Ovary (tissue), 3 donors: ENCODE measurements at regions not wholly inside any gene's neighbourhood (a gene's known extent, or its start where the extent isn't known, plus 50 kb on each side); places are given as distances from the start of the nearest gene placed in this dataset.

Source experiments
- CTCF ChIP-seq, 3 donors: fragments of 450-650 bp in 2 of 3; fragments of 200-600 bp in 1 of 3; IDR thresholded peaks; one replicate each; pipeline versions ENCODE4 v1.5.1 to v1.8.0; 2016 to 2022; ENCODE audit warnings: antibody characterized with exemption in 3 of 3, mild to moderate bottlenecking in 1 of 3
- POLR2A ChIP-seq: fragments of 450-650 bp; IDR thresholded peaks from one replicate; pipeline ENCODE4 v1.6.1; 2017; ENCODE audit warnings: antibody characterized with exemption, mild to moderate bottlenecking, moderate library complexity
- donor health status: DM: no; HTN: no; CAD: no.

GRCh38 chr7:114148779-114149178 lies 230.0 kb upstream of the PPP1R3A start:
- no peak for TF ChIP-seq CTCF (IDR thresholded peaks at IDR 0.05)
- TF ChIP-seq POLR2A, result no peak
